ENCODE measurements at regions not wholly inside any gene's neighbourhood (a gene's known extent, or its start where the extent isn't known, plus 50 kb on each side); places are given as distances from the start of the nearest gene placed in this dataset.

DNA sequence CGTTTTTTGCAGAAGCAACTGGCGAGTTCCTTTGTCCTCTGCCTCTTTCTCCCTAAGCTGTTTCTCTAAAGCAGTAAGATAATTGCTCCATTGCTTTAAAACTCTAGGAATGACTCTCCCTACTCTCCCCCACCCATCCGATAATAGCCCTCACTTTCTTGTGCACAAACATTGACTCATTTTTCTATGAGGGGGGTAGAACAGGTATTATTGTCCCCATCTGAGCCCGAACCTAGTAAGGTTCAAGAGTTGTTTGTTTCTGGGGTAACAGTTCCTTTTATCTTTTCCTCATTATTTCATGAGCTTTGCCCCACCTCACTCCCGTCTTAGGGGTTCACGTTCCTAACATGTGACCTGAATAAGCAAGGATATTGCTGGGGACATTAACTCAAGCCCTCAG, 190.6 kb downstream of the EMP1 start:
- CTCF ChIA-PET (ENCODE audit: low intra/inter-chr PET ratio, low total read pairs), result no interaction called here
- in situ Hi-C loops (cut with HindIII; ENCODE audit: extremely low pct_ligation_motif_present, low pct_unique_long_range_greater_than_20kb), result no loop called here
- intact Hi-C loops (cut with micrococcal nuclease; ENCODE audit: unreplicated experiment), result no loop called here
- Histone ChIP-seq H3K36me3 (replicated peaks in 1 of 2; ENCODE audit: control insufficient read depth in 1 of 2, insufficient read depth in 2 of 2, low read length in 2 of 2) (no peaks in the 10 kb centered on the region), H3K27ac (ENCODE audit: extremely low read length, insufficient read depth, low read length) (no peak overlapping the region), H3K4me1 (ENCODE audit: insufficient read depth, low read length) (no peaks in the 10 kb centered on the region), H3K4me2 (ENCODE audit: low read depth, low read length) (no peak overlapping the region), H3K4me3 (replicated peaks in 1 of 3; ENCODE audit: insufficient read depth in 1 of 3, low read depth in 2 of 3, low read length in 3 of 3) (no peak overlapping the region), H3K27me3 (ENCODE audit: control insufficient read depth in 1 of 2, insufficient read depth in 2 of 2, low read length in 2 of 2) (no peaks in the 10 kb centered on the region), H4K20me1 (ENCODE audit: insufficient read depth, low read length) (no peaks in the 10 kb centered on the region), H3K79me2 (ENCODE audit: insufficient read depth, low read length) (no peaks in the 10 kb centered on the region), H3K9me3 (ENCODE audit: low read length) (no peaks in the 10 kb centered on the region), H2AFZ (ENCODE audit: low read length) (no peak overlapping the region), H3K9ac (ENCODE audit: insufficient read depth, low read depth, low read length) (no peak overlapping the region)
- WGBS (ENCODE audit: low lambda C conversion rate), result 1% methylated on average over 6 of the region's 6 CpGs
- FAIRE-seq (no peak), ATAC-seq (no peak), DNase-seq (ENCODE audit: low spot score) (no peak)
- TF ChIP-seq DR1 (CRISPR knock-in tag; IDR thresholded peaks at IDR 0.05) (no peak), TOE1 (CRISPR knock-in tag; IDR thresholded peaks at IDR 0.05) (no peak)
- POLR2A ChIA-PET, result no interaction called here
- BruUV-seq (replicated peaks), result no TSS peak

DNA sequence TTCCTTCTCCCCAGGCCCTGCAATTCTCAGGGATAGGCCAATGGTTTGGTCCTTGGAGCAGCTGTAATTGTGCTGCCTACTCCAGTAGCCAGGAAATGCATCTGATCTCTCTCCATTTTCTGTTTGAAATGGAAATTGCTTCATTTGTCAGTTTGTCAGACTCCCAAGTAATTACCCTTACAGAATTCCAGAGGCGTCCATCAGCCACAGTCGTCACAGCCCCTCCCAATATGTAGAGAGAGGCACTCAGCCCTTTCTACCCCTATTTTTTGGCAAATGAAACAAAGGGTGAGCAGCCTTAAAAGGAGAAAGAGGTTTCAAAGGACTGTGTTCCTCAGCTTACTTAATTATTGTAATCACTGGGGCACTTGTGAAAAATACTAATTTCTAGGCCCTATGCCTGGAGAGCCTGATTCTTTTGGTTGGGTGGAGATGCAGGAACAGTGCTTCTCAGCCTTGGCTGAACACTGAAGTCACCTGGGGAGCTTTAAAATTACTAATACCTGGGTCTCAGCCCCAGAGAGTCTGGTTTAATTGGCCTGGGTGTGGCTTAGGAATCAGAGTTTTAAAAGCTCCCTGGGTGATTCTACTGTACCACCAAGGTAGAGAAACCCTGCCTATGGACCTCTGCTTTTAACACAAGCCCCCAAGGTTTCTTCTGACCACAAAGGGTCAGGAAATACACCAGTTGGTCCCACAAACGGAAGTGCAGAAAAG, 190.0 kb downstream of the EMP1 start:
- no peak overlapping the region for H3K4me2 ChIP-seq (ENCODE audit: low read depth, low read length)
- intact Hi-C loops (cut with micrococcal nuclease; ENCODE audit: unreplicated experiment), result no loop called here
- TF ChIP-seq, protein P1, sequence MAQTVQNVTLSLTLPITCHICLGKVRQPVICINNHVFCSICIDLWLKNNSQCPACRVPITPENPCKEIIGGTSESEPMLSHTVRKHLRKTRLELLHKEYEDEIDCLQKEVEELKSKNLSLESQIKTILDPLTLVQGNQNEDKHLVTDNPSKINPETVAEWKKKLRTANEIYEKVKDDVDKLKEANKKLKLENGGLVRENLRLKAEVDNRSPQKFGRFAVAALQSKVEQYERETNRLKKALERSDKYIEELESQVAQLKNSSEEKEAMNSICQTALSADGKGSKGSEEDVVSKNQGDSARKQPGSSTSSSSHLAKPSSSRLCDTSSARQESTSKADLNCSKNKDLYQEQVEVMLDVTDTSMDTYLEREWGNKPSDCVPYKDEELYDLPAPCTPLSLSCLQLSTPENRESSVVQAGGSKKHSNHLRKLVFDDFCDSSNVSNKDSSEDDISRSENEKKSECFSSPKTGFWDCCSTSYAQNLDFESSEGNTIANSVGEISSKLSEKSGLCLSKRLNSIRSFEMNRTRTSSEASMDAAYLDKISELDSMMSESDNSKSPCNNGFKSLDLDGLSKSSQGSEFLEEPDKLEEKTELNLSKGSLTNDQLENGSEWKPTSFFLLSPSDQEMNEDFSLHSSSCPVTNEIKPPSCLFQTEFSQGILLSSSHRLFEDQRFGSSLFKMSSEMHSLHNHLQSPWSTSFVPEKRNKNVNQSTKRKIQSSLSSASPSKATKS (CRISPR knock-in tag; IDR thresholded peaks at IDR 0.05), result no peak
- TF ChIP-seq ZNF230 (CRISPR knock-in tag; IDR thresholded peaks at IDR 0.05) (no peak), SIN3A (IDR thresholded peaks at IDR 0.05; ENCODE audit: borderline replicate concordance, low read depth, low read length) (no peak), NFIC (IDR thresholded peaks at IDR 0.05; ENCODE audit: low read length) (no peak), TAF1 (CRISPR knock-in tag; IDR thresholded peaks at IDR 0.05) (no peak), FOXM1 (CRISPR knock-in tag; IDR thresholded peaks at IDR 0.05) (no peak), ZNF569 (CRISPR knock-in tag; IDR thresholded peaks at IDR 0.05; ENCODE audit: borderline replicate concordance) (no peak), MIXL1 (CRISPR knock-in tag; IDR thresholded peaks at IDR 0.05) (no peak), HMG20B (CRISPR knock-in tag; conservative IDR thresholded peaks at IDR 0.05) (no peak), KLF11 (CRISPR knock-in tag; IDR thresholded peaks at IDR 0.05) (no peak), NPAS2 (CRISPR knock-in tag; IDR thresholded peaks at IDR 0.05; ENCODE audit: borderline replicate concordance) (no peak), DNMT3B (CRISPR knock-in tag; conservative IDR thresholded peaks at IDR 0.05) (no peak), ZNF432 (CRISPR knock-in tag; IDR thresholded peaks at IDR 0.05; ENCODE audit: borderline replicate concordance) (no peak), PLRG1 (conservative IDR thresholded peaks at IDR 0.05) (no peak)
- TF ChIP-seq, protein P2, sequence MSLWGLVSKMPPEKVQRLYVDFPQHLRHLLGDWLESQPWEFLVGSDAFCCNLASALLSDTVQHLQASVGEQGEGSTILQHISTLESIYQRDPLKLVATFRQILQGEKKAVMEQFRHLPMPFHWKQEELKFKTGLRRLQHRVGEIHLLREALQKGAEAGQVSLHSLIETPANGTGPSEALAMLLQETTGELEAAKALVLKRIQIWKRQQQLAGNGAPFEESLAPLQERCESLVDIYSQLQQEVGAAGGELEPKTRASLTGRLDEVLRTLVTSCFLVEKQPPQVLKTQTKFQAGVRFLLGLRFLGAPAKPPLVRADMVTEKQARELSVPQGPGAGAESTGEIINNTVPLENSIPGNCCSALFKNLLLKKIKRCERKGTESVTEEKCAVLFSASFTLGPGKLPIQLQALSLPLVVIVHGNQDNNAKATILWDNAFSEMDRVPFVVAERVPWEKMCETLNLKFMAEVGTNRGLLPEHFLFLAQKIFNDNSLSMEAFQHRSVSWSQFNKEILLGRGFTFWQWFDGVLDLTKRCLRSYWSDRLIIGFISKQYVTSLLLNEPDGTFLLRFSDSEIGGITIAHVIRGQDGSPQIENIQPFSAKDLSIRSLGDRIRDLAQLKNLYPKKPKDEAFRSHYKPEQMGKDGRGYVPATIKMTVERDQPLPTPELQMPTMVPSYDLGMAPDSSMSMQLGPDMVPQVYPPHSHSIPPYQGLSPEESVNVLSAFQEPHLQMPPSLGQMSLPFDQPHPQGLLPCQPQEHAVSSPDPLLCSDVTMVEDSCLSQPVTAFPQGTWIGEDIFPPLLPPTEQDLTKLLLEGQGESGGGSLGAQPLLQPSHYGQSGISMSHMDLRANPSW (CRISPR knock-in tag; IDR thresholded peaks at IDR 0.05; ENCODE audit: borderline replicate concordance), result no peak

More for the DNA sequence above, 190.0 kb downstream of the EMP1 start:
- no peak overlapping the region for H2AFZ ChIP-seq (ENCODE audit: low read length)
- DNase-seq (ENCODE audit: low spot score) (no peak), FAIRE-seq (no peak), ATAC-seq (no peak)
- H4K20me1 ChIP-seq (ENCODE audit: insufficient read depth, low read length), result no peaks in the 10 kb centered on the region
- WGBS (ENCODE audit: low lambda C conversion rate), result 22% methylated on average over 3 of the region's 3 CpGs
- ChIA-PET POLR2A (no interaction called here), CTCF (ENCODE audit: low intra/inter-chr PET ratio, low total read pairs) (no interaction called here)
- no peak overlapping the region for H3K9ac ChIP-seq (ENCODE audit: insufficient read depth, low read depth, low read length)
- no peak overlapping the region for H3K4me3 ChIP-seq (replicated peaks in 1 of 3; ENCODE audit: insufficient read depth in 1 of 3, low read depth in 2 of 3, low read length in 3 of 3)
- no TSS peak for BruUV-seq (replicated peaks)
- H3K79me2 ChIP-seq (ENCODE audit: insufficient read depth, low read length), result no peaks in the 10 kb centered on the region
- no peaks in the 10 kb centered on the region for H3K4me1 ChIP-seq (ENCODE audit: insufficient read depth, low read length)
- H3K9me3 ChIP-seq (ENCODE audit: low read length), result no peaks in the 10 kb centered on the region
- H3K27ac ChIP-seq (ENCODE audit: extremely low read length, insufficient read depth, low read length), result no peak overlapping the region
- H3K27me3 ChIP-seq (ENCODE audit: control insufficient read depth in 1 of 2, insufficient read depth in 2 of 2, low read length in 2 of 2), result no peaks in the 10 kb centered on the region
- H3K36me3 ChIP-seq (replicated peaks in 1 of 2; ENCODE audit: control insufficient read depth in 1 of 2, insufficient read depth in 2 of 2, low read length in 2 of 2), result no peaks in the 10 kb centered on the region
- in situ Hi-C loops (cut with HindIII; ENCODE audit: extremely low pct_ligation_motif_present, low pct_unique_long_range_greater_than_20kb), result no loop called here

All from HepG2 (cell line).